ENCODE measurements at regions not wholly inside any gene's neighbourhood (a gene's known extent, or its start where the extent isn't known, plus 50 kb on each side); places are given as distances from the start of the nearest gene placed in this dataset.
"Not testable (repeated sequence)": the region's sequence is repeated elsewhere in the genome, so short reads cannot be mapped to it uniquely, and the experiment has no call there.

DNA sequence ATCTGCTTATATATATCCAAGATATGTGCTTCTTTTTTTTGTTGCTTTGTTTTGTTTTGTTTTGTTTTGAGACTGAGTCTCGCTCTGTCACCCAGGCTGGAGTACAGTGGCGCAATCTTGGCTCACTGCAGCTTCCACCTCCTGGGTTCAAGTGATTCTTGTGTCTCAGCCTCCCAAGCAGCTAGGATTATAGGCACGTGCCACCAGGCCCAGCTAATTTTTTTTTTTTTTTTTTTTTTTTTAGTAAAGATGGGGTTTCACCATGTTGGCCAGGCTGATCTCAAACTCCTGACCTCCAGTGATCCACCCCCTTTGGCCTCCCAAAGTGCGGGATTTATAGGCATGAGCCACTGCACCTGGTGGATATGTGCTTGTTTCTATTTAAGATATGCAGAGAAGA lies 314.6 kb upstream of the G2E3 start:
- TF ChIP-seq EZH2 (IDR thresholded peaks at IDR 0.05; ENCODE audit: insufficient read depth, poor library complexity, severe bottlenecking); EZH2phosphoT487 (IDR thresholded peaks at IDR 0.05; ENCODE audit: insufficient read depth, low read depth): not testable (repeated sequence)

All from GM23248 (cell line).